ENCODE measurements at regions not wholly inside any gene's neighbourhood (a gene's known extent, or its start where the extent isn't known, plus 50 kb on each side); places are given as distances from the start of the nearest gene placed in this dataset.

- H3K4me3 Mint-ChIP-seq: no peak overlapping the region
- TF ChIP-seq, protein P1, sequence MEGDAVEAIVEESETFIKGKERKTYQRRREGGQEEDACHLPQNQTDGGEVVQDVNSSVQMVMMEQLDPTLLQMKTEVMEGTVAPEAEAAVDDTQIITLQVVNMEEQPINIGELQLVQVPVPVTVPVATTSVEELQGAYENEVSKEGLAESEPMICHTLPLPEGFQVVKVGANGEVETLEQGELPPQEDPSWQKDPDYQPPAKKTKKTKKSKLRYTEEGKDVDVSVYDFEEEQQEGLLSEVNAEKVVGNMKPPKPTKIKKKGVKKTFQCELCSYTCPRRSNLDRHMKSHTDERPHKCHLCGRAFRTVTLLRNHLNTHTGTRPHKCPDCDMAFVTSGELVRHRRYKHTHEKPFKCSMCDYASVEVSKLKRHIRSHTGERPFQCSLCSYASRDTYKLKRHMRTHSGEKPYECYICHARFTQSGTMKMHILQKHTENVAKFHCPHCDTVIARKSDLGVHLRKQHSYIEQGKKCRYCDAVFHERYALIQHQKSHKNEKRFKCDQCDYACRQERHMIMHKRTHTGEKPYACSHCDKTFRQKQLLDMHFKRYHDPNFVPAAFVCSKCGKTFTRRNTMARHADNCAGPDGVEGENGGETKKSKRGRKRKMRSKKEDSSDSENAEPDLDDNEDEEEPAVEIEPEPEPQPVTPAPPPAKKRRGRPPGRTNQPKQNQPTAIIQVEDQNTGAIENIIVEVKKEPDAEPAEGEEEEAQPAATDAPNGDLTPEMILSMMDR (IDR thresholded peaks at IDR 0.05): no peak
- H3K36me3 Mint-ChIP-seq (ENCODE audit: low read depth): no peaks in the 10 kb centered on the region
- peaks cover 10% of the 10 kb centered on the region for H3K4me1 Mint-ChIP-seq (ENCODE audit: low read depth)
- Histone ChIP-seq H3K4me1 (ENCODE audit: insufficient read depth, low read length) (peaks cover 8% of the 10 kb centered on the region), H3K4me3 (ENCODE audit: low read length) (no peak overlapping the region), H3K27ac (ENCODE audit: low read depth in 1 of 2, low read length in 2 of 2) (no peak overlapping the region), H3K36me3 (ENCODE audit: insufficient read depth, low read length) (no peaks in the 10 kb centered on the region), H3K27me3 (ENCODE audit: control insufficient read depth in 1 of 2, insufficient read depth in 2 of 2, low read length in 2 of 2) (peaks cover 0 to 2% of the 10 kb centered on the region in 2 experiments), H3K9me3 (ENCODE audit: control insufficient read depth in 1 of 2, insufficient read depth in 1 of 2, low read length in 2 of 2) (no peaks in the 10 kb centered on the region)
- intact Hi-C loops (cut with DNase I, micrococcal nuclease): no loop called here
- no peak overlapping the region for H3K27ac Mint-ChIP-seq
- ATAC-seq (ENCODE audit: poor library complexity): no peak
- H3K9me3 Mint-ChIP-seq: no peaks in the 10 kb centered on the region
- peaks cover 25% of the 10 kb centered on the region for H3K27me3 Mint-ChIP-seq
- ChIA-PET CTCF (no interaction called here), POLR2A (no interaction called here)
- DNase-seq: no peak
Observed at GRCh38 chr17:74005790-74006189, 197.7 kb upstream of the RPL38 start.

- intact Hi-C loops (cut with DNase I, micrococcal nuclease): no loop called here
- peaks cover 8% of the 10 kb centered on the region for H3K4me1 ChIP-seq (ENCODE audit: insufficient read depth, low read length)
- ATAC-seq (ENCODE audit: poor library complexity): no peak
- H3K4me3 Mint-ChIP-seq: no peak overlapping the region
- H3K9me3 Mint-ChIP-seq: no peaks in the 10 kb centered on the region
- no peak overlapping the region for H3K27ac ChIP-seq (ENCODE audit: low read depth in 1 of 2, low read length in 2 of 2)
- H3K4me1 Mint-ChIP-seq (ENCODE audit: low read depth): peaks cover 11% of the 10 kb centered on the region
- no peaks in the 10 kb centered on the region for H3K36me3 Mint-ChIP-seq (ENCODE audit: low read depth)
- POLR2A ChIA-PET: no interaction called here
- DNase-seq: no peak
- H3K27ac Mint-ChIP-seq: no peak overlapping the region
- no peak overlapping the region for H3K4me3 ChIP-seq (ENCODE audit: low read length)
- no peaks in the 10 kb centered on the region for H3K36me3 ChIP-seq (ENCODE audit: insufficient read depth, low read length)
- CTCF ChIA-PET: no interaction called here
- H3K27me3 Mint-ChIP-seq: peaks cover 25% of the 10 kb centered on the region
- peaks cover 0 to 2% of the 10 kb centered on the region in 2 experiments for H3K27me3 ChIP-seq (ENCODE audit: control insufficient read depth in 1 of 2, insufficient read depth in 2 of 2, low read length in 2 of 2)
- H3K9me3 ChIP-seq (ENCODE audit: control insufficient read depth in 1 of 2, insufficient read depth in 1 of 2, low read length in 2 of 2): no peaks in the 10 kb centered on the region
- TF ChIP-seq, protein P1 (IDR thresholded peaks at IDR 0.05): no peak
Observed at GRCh38 chr17:74006371-74006770, 197.1 kb upstream of the RPL38 start.

GRCh38 chr17:74008196-74008595 is 195.3 kb upstream of the RPL38 start:
- intact Hi-C loops (cut with DNase I, micrococcal nuclease): no loop called here
- Histone ChIP-seq H3K9me3 (ENCODE audit: control insufficient read depth in 1 of 2, insufficient read depth in 1 of 2, low read length in 2 of 2) (no peaks in the 10 kb centered on the region), H3K4me1 (ENCODE audit: insufficient read depth, low read length) (peaks cover 21% of the 10 kb centered on the region), H3K27ac (ENCODE audit: low read depth in 1 of 2, low read length in 2 of 2) (no peak overlapping the region), H3K4me3 (ENCODE audit: low read length) (no peak overlapping the region), H3K27me3 (ENCODE audit: control insufficient read depth in 1 of 2, insufficient read depth in 2 of 2, low read length in 2 of 2) (peaks cover 0 to 2% of the 10 kb centered on the region in 2 experiments), H3K36me3 (ENCODE audit: insufficient read depth, low read length) (no peaks in the 10 kb centered on the region)
- ATAC-seq (ENCODE audit: poor library complexity): no peak
- Mint-ChIP-seq H3K9me3 (no peaks in the 10 kb centered on the region), H3K4me1 (ENCODE audit: low read depth) (peaks cover 27% of the 10 kb centered on the region), H3K27ac (no peak overlapping the region), H3K36me3 (ENCODE audit: low read depth) (no peaks in the 10 kb centered on the region), H3K27me3 (peaks cover 26% of the 10 kb centered on the region), H3K4me3 (no peak overlapping the region)
- TF ChIP-seq, protein P1 (IDR thresholded peaks at IDR 0.05): peak; percentile 38
- peak in 7 of 14 experiments; percentile 4 to 46 (median 26) for DNase-seq
- CTCF ChIA-PET: no interaction called here
- POLR2A ChIA-PET: no interaction called here

Measured in CD4-positive, alpha-beta T cell (primary cell).